ENCODE measurements at regions not wholly inside any gene's neighbourhood (a gene's known extent, or its start where the extent isn't known, plus 50 kb on each side); places are given as distances from the start of the nearest gene placed in this dataset.

GRCh38 chr18:61222206-61222605, 111.0 kb upstream of the CDH20 start:
- no peak for TF ChIP-seq EZH2 (optimal IDR thresholded peaks at IDR 0.05; ENCODE audit: low read depth, low read length)
- TF ChIP-seq CTCF (IDR thresholded peaks at IDR 0.05; ENCODE audit: low read length) = no peak
